Breast epithelium (tissue), 3 donors: ENCODE measurements at regions not wholly inside any gene's neighbourhood (a gene's known extent, or its start where the extent isn't known, plus 50 kb on each side); places are given as distances from the start of the nearest gene placed in this dataset.

Source experiments
- CTCF ChIP-seq, 3 donors: fragments of 450-650 bp; IDR thresholded peaks; one replicate each; pipeline ENCODE4 v1.5.1; 2016 to 2017; ENCODE audit warnings: antibody characterized with exemption in 3 of 3, mild to moderate bottlenecking in 3 of 3, moderate library complexity in 3 of 3
- POLR2A ChIP-seq: fragments of 450-650 bp; IDR thresholded peaks from one replicate; pipeline ENCODE4 v1.6.1; 2016; ENCODE audit warnings: antibody characterized with exemption, mild to moderate bottlenecking, moderate library complexity

- TF ChIP-seq POLR2A (no peak), CTCF (IDR thresholded peaks at IDR 0.05) (no peak)
Observed at GRCh38 chr7:155380976-155381851, 76.7 kb upstream of the EN2 start.
